Upper lobe of right lung (tissue), 1 donor: ENCODE measurements at regions not wholly inside any gene's neighbourhood (a gene's known extent, or its start where the extent isn't known, plus 50 kb on each side); places are given as distances from the start of the nearest gene placed in this dataset.

ENCODE experiments used
- ATAC-seq: fragments of 200-7000 bp; cut with Tn5 transposase; one replicate; pipeline ENCODE4 v1.9.1; 2020; ENCODE audit warnings: mild to moderate bottlenecking, moderate library complexity
- DNase-seq: peaks from one replicate; pipeline ENCODE4 v3.0.0-alpha.2; 2020
- H3K27ac ChIP-seq: fragments of 200-600 bp; one replicate; pipeline ENCODE4 v1.8.0; 2022
- H3K27me3 ChIP-seq: fragments of 200-600 bp; one replicate; pipeline ENCODE4 v1.8.0; 2022; ENCODE audit warnings: mild to moderate bottlenecking
- H3K36me3 ChIP-seq: fragments of 200-600 bp; one replicate; pipeline ENCODE4 v1.8.0; 2022
- H3K4me1 ChIP-seq: fragments of 200-600 bp; one replicate; pipeline ENCODE4 v1.8.0; 2022
- H3K4me3 ChIP-seq: fragments of 200-600 bp; one replicate; pipeline ENCODE4 v1.8.0; 2022; ENCODE audit warnings: mild to moderate bottlenecking
- H3K9me3 ChIP-seq: fragments of 200-600 bp; one replicate; pipeline ENCODE4 v1.8.0; 2022
- intact Hi-C: fragments of 100-400 bp; cut with DNase I; formaldehyde crosslinking; loops from one replicate; pipeline ENCODE4 v1.11.0; 2022
- TF ChIP-seq, protein P1 (sequence below): fragments of 200-600 bp; IDR thresholded peaks from one replicate; pipeline ENCODE4 v1.8.0; 2022; ENCODE audit warnings: antibody characterized with exemption
- donor health status: DM: no; HTN: yes; CAD: no; lungs with severe emphysema.

DNA sequence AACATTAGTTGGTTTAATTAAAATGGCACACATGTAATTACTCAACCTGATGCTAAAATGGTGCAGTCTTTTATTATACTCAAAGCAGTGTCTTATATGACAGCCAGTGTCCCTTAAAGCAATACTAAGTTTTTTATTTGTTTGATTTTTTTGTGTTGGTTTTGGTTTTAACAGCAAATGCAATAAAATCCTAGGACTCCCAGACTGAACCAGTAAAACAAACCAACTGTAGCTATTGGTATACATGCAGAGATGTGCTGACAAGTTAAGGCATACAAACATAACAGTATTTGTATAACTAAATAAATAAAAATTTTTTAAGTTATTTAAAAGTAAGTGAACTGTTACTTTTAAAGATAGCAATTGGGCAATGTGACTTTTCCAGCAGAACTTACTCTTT, 387.7 kb downstream of the RND3 start:
- Histone ChIP-seq H3K36me3 (no peaks in the 10 kb centered on the region), H3K27ac (no peak overlapping the region), H3K4me3 (no peak overlapping the region), H3K27me3 (no peaks in the 10 kb centered on the region), H3K4me1 (peaks cover 5% of the 10 kb centered on the region), H3K9me3 (no peaks in the 10 kb centered on the region)
- intact Hi-C loops, result no loop called here
- ATAC-seq (no peak), DNase-seq (no peak)
- TF ChIP-seq, protein P1, sequence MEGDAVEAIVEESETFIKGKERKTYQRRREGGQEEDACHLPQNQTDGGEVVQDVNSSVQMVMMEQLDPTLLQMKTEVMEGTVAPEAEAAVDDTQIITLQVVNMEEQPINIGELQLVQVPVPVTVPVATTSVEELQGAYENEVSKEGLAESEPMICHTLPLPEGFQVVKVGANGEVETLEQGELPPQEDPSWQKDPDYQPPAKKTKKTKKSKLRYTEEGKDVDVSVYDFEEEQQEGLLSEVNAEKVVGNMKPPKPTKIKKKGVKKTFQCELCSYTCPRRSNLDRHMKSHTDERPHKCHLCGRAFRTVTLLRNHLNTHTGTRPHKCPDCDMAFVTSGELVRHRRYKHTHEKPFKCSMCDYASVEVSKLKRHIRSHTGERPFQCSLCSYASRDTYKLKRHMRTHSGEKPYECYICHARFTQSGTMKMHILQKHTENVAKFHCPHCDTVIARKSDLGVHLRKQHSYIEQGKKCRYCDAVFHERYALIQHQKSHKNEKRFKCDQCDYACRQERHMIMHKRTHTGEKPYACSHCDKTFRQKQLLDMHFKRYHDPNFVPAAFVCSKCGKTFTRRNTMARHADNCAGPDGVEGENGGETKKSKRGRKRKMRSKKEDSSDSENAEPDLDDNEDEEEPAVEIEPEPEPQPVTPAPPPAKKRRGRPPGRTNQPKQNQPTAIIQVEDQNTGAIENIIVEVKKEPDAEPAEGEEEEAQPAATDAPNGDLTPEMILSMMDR, result no peak

DNA sequence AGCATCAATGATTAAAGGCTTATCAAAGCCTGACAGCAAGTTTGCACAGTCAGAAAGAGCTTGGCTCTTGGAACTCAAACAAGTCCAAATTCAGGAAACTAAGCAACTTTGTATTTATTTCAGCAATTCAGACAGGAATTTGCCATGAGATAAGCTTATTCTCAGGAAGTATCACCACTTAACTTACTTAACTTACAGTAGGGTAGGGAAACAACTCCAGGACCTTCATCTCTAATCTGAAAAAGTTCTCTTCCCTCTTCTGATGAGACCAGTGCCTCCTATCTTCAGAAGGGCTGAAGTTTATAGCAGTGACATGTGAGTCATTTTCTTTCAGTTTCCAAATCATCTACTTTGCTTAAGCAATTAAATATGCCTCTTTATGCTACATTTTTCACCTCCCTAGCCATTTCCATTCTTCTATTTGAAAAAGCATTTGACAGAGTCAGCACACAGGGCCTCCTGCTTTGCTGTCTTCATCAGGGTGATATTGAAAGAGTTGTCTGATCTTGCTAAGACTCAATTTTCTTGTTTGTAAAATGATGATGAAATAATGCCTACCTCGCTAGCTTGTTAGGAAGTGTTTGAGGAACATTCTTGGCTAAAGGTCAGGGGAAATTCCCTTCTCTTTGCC, 389.5 kb downstream of the RND3 start:
- H3K4me3 ChIP-seq, result no peak overlapping the region
- no peak overlapping the region for H3K27ac ChIP-seq
- intact Hi-C loops, result no loop called here
- ATAC-seq (no peak), DNase-seq (no peak)
- no peaks in the 10 kb centered on the region for H3K27me3 ChIP-seq
- H3K36me3 ChIP-seq, result no peaks in the 10 kb centered on the region
- no peaks in the 10 kb centered on the region for H3K9me3 ChIP-seq
- H3K4me1 ChIP-seq, result peaks cover 5% of the 10 kb centered on the region
- TF ChIP-seq, protein P1, result peak; percentile 21

GRCh38 chr2:150097402-150097801, 390.1 kb downstream of the RND3 start:
- no peaks in the 10 kb centered on the region for H3K9me3 ChIP-seq
- no peak for DNase-seq
- ATAC-seq, result no peak
- H3K36me3 ChIP-seq, result no peaks in the 10 kb centered on the region
- no peak overlapping the region for H3K27ac ChIP-seq
- H3K4me1 ChIP-seq, result peaks cover 5% of the 10 kb centered on the region
- intact Hi-C loops, result no loop called here
- H3K4me3 ChIP-seq, result no peak overlapping the region
- TF ChIP-seq, protein P1, result no peak
- H3K27me3 ChIP-seq, result no peaks in the 10 kb centered on the region

GRCh38 chr2:150095361-150096095, 391.9 kb downstream of the RND3 start:
- Histone ChIP-seq H3K9me3 (no peaks in the 10 kb centered on the region), H3K36me3 (no peaks in the 10 kb centered on the region), H3K4me3 (no peak overlapping the region), H3K27me3 (no peaks in the 10 kb centered on the region), H3K4me1 (peaks cover 5% of the 10 kb centered on the region), H3K27ac (no peak overlapping the region)
- intact Hi-C loops, result no loop called here
- DNase-seq, result no peak
- TF ChIP-seq, protein P1, result no peak
- ATAC-seq, result no peak

DNA sequence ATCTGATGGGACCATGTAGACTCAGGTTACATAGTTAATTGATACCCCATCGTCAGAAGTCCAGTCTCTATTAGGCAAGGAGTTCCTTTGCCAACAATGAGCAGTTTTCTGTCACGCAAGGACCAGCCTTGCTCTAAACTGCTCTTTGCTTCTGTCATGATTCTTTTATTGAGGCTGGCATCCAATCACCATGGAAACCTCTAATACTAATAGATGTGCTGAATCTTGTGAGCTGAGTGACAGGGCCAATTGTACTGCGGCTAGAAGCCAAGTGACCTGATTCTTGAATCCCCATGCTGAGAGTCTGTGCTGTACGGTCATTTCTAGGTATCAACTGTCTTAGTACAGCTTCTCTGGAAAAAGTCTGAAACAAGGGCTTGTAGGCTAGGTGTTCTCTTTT, 395.6 kb downstream of the RND3 start:
- Histone ChIP-seq H3K4me3 (no peak overlapping the region), H3K36me3 (no peaks in the 10 kb centered on the region), H3K9me3 (no peaks in the 10 kb centered on the region), H3K4me1 (no peaks in the 10 kb centered on the region), H3K27me3 (no peaks in the 10 kb centered on the region), H3K27ac (no peak overlapping the region)
- TF ChIP-seq, protein P1, result no peak
- ATAC-seq, result no peak
- intact Hi-C loops, result no loop called here
- no peak for DNase-seq
